ENCODE measurements at regions not wholly inside any gene's neighbourhood (a gene's known extent, or its start where the extent isn't known, plus 50 kb on each side); places are given as distances from the start of the nearest gene placed in this dataset.

DNA sequence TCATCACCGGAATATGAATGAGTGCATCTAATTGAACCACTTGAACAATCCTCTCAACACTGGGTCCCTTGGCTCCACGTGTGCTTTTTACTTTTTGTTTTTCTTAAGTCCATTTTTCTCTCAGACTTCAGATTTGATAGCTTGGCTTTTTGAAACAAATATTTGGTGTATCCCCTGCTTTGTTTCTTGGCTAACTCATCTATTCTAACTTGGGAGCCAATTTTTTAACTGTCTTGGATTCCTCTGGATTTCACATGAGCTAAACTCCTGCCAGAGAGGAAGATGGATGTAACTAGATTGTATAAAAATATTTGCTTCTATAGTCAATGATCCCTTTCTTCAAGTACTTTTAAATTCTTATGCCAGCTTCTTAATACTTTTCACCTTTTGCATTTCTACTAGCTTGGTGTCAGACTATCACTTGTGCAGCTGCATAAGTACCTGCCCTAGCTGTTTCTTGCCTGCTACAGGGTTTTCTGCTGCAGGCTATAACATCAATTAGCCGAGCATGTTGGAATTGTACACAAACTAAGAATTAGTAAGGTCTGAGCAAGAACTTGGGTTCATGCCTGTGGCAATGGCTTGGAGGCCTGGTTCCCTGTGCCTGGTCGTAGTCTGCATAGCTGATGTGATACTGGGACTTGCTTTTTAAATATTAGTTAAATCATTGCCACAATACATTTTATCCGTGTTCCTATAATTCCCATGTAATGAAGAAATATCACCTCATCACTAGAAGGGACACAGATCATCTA lies 281.5 kb downstream of the EN1 start:
- CTCF ChIA-PET, result no interaction called here
- no peak overlapping the region for H3K27ac Mint-ChIP-seq (ENCODE audit: unreplicated experiment)
- no peaks in the 10 kb centered on the region for H3K9me3 Mint-ChIP-seq (ENCODE audit: low read depth, unreplicated experiment)
- DNase-seq, result no peak
- no peaks in the 10 kb centered on the region for H3K4me1 Mint-ChIP-seq (ENCODE audit: low read depth, unreplicated experiment)
- no peaks in the 10 kb centered on the region for H3K36me3 Mint-ChIP-seq (ENCODE audit: insufficient read depth, unreplicated experiment)
- BruUV-seq (replicated peaks), result no TSS peak
- no peaks in the 10 kb centered on the region for H3K27me3 Mint-ChIP-seq (ENCODE audit: unreplicated experiment)
- intact Hi-C loops (cut with micrococcal nuclease; ENCODE audit: unreplicated experiment), result no loop called here
- H3K4me3 Mint-ChIP-seq (ENCODE audit: low read depth, unreplicated experiment), result no peak overlapping the region
- no peak for TF ChIP-seq CTCF (IDR thresholded peaks at IDR 0.05; ENCODE audit: unreplicated experiment)

DNA sequence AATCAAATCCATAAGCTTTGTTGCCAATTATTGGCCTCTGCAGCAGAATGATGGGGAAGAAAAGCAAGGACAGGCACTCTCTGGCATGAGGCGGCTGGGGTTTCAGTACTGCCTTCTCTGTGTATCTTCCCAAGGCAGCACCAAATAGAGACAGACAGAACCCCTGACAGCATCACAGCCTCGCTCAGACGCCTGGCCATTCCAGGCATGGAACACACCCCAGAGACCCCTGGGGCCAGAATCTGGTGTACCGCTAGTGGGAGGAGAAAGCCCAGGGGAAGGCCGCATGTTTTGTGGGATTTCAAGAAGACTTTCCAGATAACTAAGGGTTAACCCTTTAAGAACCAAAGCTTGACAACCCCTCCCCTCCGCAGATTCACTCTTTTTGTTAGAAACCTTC lies 282.1 kb downstream of the EN1 start:
- Mint-ChIP-seq H3K27me3 (ENCODE audit: unreplicated experiment) (no peaks in the 10 kb centered on the region), H3K4me1 (ENCODE audit: low read depth, unreplicated experiment) (no peaks in the 10 kb centered on the region), H3K27ac (ENCODE audit: unreplicated experiment) (no peak overlapping the region), H3K4me3 (ENCODE audit: low read depth, unreplicated experiment) (no peak overlapping the region), H3K9me3 (ENCODE audit: low read depth, unreplicated experiment) (no peaks in the 10 kb centered on the region), H3K36me3 (ENCODE audit: insufficient read depth, unreplicated experiment) (no peaks in the 10 kb centered on the region)
- DNase-seq, result no peak
- intact Hi-C loops (cut with micrococcal nuclease; ENCODE audit: unreplicated experiment), result no loop called here
- CTCF ChIA-PET, result interaction anchor here (0.6 kb wide), 1 partner anchor 31 kb away, joined by 3 read pairs; no protein-coding TSS in a partner anchor
- BruUV-seq (replicated peaks), result no TSS peak
- no peak for TF ChIP-seq CTCF (IDR thresholded peaks at IDR 0.05; ENCODE audit: unreplicated experiment)

DNA sequence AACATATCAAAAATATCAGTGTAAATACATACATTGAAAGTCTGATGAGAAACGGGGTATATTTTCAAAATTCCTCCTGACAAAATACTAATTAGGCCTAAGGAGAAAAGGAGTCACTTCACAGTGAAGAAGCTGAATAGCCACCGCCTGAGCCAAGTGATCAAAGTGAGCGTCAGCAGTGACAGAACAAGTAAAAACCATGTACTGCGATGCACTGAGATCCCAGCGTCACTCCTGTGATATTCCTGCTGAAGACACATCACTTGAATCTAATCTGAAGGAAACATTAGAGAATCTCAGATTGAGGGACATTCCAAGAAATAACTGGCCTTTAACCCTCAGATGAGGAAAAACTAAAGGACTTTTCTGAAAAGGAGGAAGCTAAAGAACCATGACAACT lies 285.3 kb downstream of the EN1 start:
- intact Hi-C loops (cut with micrococcal nuclease; ENCODE audit: unreplicated experiment), result no loop called here
- no peaks in the 10 kb centered on the region for H3K9me3 Mint-ChIP-seq (ENCODE audit: low read depth, unreplicated experiment)
- BruUV-seq (replicated peaks), result no TSS peak

DNA sequence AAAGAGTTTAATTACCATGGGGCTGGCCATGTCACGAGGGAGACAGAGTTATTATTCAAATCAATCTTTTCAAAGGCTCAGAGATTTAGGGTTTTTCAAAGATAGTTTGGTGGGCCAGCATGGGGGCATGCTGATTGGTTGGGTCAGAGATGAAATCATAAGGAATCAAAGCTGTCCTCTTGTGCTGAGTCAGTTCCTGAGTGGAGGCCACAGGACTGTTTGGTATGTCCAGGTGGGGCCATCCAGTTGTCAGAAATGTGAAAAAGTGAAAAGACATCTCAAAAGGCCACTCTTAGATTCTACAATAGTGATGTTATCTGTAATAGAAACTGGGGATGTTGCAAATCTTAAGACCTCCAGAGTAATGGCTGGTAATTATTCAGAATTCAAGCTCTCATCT lies 288.6 kb downstream of the EN1 start:
- intact Hi-C loops (cut with micrococcal nuclease; ENCODE audit: unreplicated experiment), result loop anchor here (10.0 kb wide), 1 partner anchor 306 kb away; no protein-coding TSS in a partner anchor
- Mint-ChIP-seq H3K9me3 (ENCODE audit: low read depth, unreplicated experiment) (no peaks in the 10 kb centered on the region), H3K27ac (ENCODE audit: unreplicated experiment) (no peak overlapping the region), H3K27me3 (ENCODE audit: unreplicated experiment) (no peaks in the 10 kb centered on the region), H3K4me3 (ENCODE audit: low read depth, unreplicated experiment) (no peak overlapping the region), H3K36me3 (ENCODE audit: insufficient read depth, unreplicated experiment) (no peaks in the 10 kb centered on the region), H3K4me1 (ENCODE audit: low read depth, unreplicated experiment) (no peaks in the 10 kb centered on the region)
- no peak for TF ChIP-seq CTCF (IDR thresholded peaks at IDR 0.05; ENCODE audit: unreplicated experiment)
- CTCF ChIA-PET, result interaction anchor here (1.1 kb wide), 1 partner anchor 34 kb away, joined by 3 read pairs; no protein-coding TSS in a partner anchor
- BruUV-seq (replicated peaks), result no TSS peak
- no peak for DNase-seq

More for the DNA sequence above, 285.3 kb downstream of the EN1 start:
- Mint-ChIP-seq H3K27me3 (ENCODE audit: unreplicated experiment) (no peaks in the 10 kb centered on the region), H3K4me3 (ENCODE audit: low read depth, unreplicated experiment) (no peak overlapping the region), H3K4me1 (ENCODE audit: low read depth, unreplicated experiment) (no peaks in the 10 kb centered on the region), H3K36me3 (ENCODE audit: insufficient read depth, unreplicated experiment) (no peaks in the 10 kb centered on the region), H3K27ac (ENCODE audit: unreplicated experiment) (no peak overlapping the region)
- TF ChIP-seq CTCF (IDR thresholded peaks at IDR 0.05; ENCODE audit: unreplicated experiment), result no peak
- DNase-seq, result no peak
- CTCF ChIA-PET, result no interaction called here
